Pancreas (tissue), 10 donors: ENCODE measurements at regions not wholly inside any gene's neighbourhood (a gene's known extent, or its start where the extent isn't known, plus 50 kb on each side); places are given as distances from the start of the nearest gene placed in this dataset.
A peak's percentile ranks its signal among the peaks of the same experiment; 100 is the strongest.

Source experiments
- ATAC-seq, 4 donors: fragments of 200-7000 bp; cut with Tn5 transposase; one replicate each; pipeline versions ENCODE4 v1.8.0 to v1.9.1; 2020; ENCODE audit warnings: mild to moderate bottlenecking in 4 of 4, moderate library complexity in 4 of 4
- DNase-seq, 6 donors: peaks; one replicate each; pipeline ENCODE4 v3.0.0-alpha.2; 2020
- FAIRE-seq: peaks from 2 replicates; lab custom pipeline; 2012; peaks lifted over from hg19 to GRCh38; lab: Jason Lieb, UNC
- H3K27ac ChIP-seq, 4 donors: fragments of 200-600 bp; sonication (generic); 1 replicate in 3 of 4; 2 replicates in 1 of 4; pipeline versions ENCODE4 v1.5.0 to v1.8.0; 2020
- H3K27me3 ChIP-seq, 4 donors: fragments of 200-600 bp; one replicate each; pipeline ENCODE4 v1.8.0; 2021
- H3K36me3 ChIP-seq, 3 donors: fragments of 200-600 bp; sonication (generic) in 1 of 3; one replicate each; pipeline versions ENCODE4 v1.5.0 to v1.8.0; 2020 to 2021
- H3K4me1 ChIP-seq, 3 donors: fragments of 200-600 bp; one replicate each; pipeline ENCODE4 v1.8.0; 2021
- H3K4me3 ChIP-seq, 4 donors: fragments of 200-600 bp; sonication (generic) in 2 of 4; one replicate each; pipeline versions ENCODE4 v1.5.0 to v1.8.0; 2020 to 2021
- H3K9me3 ChIP-seq, 4 donors: fragments of 200-600 bp; one replicate each; pipeline ENCODE4 v1.8.0; 2021
- CTCF ChIP-seq, 4 donors: fragments of 200-600 bp; sonication (generic) in 3 of 4; IDR thresholded peaks; one replicate each; pipeline versions ENCODE4 v1.5.0 to v1.8.0; 2021; ENCODE audit warnings: antibody characterized with exemption in 4 of 4
- WGBS, 2 donors: extraction: QIAGEN DNeasy Blood & Tissue Kit; methylation state at CpG; one replicate each; pipeline ENCODE4 v1.1.7; 2013; 5-methylcytosine and 5-hydroxymethylcytosine counted together
- intact Hi-C, 3 donors: fragments of 100-400 bp; cut with DNase I; formaldehyde crosslinking; loops; one replicate each; pipeline versions ENCODE4 v1.11.1 to v1.14.2; 2022
- donor health status: healthy with polysubstance abuse.
- donor health status: DM: no; HTN: no; CAD: no; lungs with moderate emphysema.
- donor health status: DM: no; HTN: no; CAD: no.
- donor health status: control.
- donor health status: control.
- donor health status: Bipolar disorder and iron deficiency.
- donor health status: DM: yes; HTN: yes; CAD: no.
- donor health status: DM: no; HTN: no; CAD: no.
- donor health status: DM: no; HTN: no; CAD: no.
- donor health status: DM: yes; HTN: yes; CAD: no.

- Histone ChIP-seq H3K27ac (no peak overlapping the region), H3K36me3 (no peaks in the 10 kb centered on the region), H3K9me3 (no peaks in the 10 kb centered on the region), H3K27me3 (no peaks in the 10 kb centered on the region), H3K4me1 (no peaks in the 10 kb centered on the region), H3K4me3 (no peak overlapping the region)
- ATAC-seq (no peak), FAIRE-seq (no peak), DNase-seq (peak in 1 of 6 donors; percentile 31)
- WGBS, 2 donors, result 71 to 83% methylated on average over 17 to 18 of the region's 18 CpGs
- no peak for TF ChIP-seq CTCF (IDR thresholded peaks at IDR 0.05)
- intact Hi-C loops, result no loop called here
Observed at GRCh38 chr22:49008682-49009235, 818.9 kb downstream of the BRD1 start.

GRCh38 chr22:49007013-49007653, 820.5 kb downstream of the BRD1 start:
- H3K4me3 ChIP-seq, result no peak overlapping the region
- intact Hi-C loops, result no loop called here
- no peak for TF ChIP-seq CTCF (IDR thresholded peaks at IDR 0.05)
- FAIRE-seq, result no peak
- no peaks in the 10 kb centered on the region for H3K36me3 ChIP-seq
- no peaks in the 10 kb centered on the region for H3K27me3 ChIP-seq
- no peak for DNase-seq
- H3K27ac ChIP-seq, result no peak overlapping the region
- 42 to 59% methylated on average over 12 of the region's 12 CpGs for WGBS, 2 donors
- no peak for ATAC-seq
- H3K4me1 ChIP-seq, result no peaks in the 10 kb centered on the region
- H3K9me3 ChIP-seq, result no peaks in the 10 kb centered on the region

- no peaks in the 10 kb centered on the region for H3K9me3 ChIP-seq
- H3K4me3 ChIP-seq, result no peak overlapping the region
- H3K36me3 ChIP-seq, result no peaks in the 10 kb centered on the region
- no peak for TF ChIP-seq CTCF (IDR thresholded peaks at IDR 0.05)
- no peaks in the 10 kb centered on the region for H3K4me1 ChIP-seq
- H3K27me3 ChIP-seq, result no peaks in the 10 kb centered on the region
- ATAC-seq (no peak), FAIRE-seq (no peak), DNase-seq (no peak)
- H3K27ac ChIP-seq, result no peak overlapping the region
- 50 to 66% methylated on average over 11 of the region's 11 CpGs for WGBS, 2 donors
- intact Hi-C loops, result no loop called here
Observed at GRCh38 chr22:49006207-49007012, 821.3 kb downstream of the BRD1 start.

- intact Hi-C loops, result no loop called here
- Histone ChIP-seq H3K9me3 (no peaks in the 10 kb centered on the region), H3K36me3 (no peaks in the 10 kb centered on the region), H3K27ac (no peak overlapping the region), H3K4me3 (no peak overlapping the region), H3K27me3 (no peaks in the 10 kb centered on the region), H3K4me1 (no peaks in the 10 kb centered on the region)
- ATAC-seq (no peak), DNase-seq (no peak), FAIRE-seq (no peak)
- 61 to 70% methylated on average over 7 of the region's 7 CpGs for WGBS, 2 donors
- no peak for TF ChIP-seq CTCF (IDR thresholded peaks at IDR 0.05)
Observed at GRCh38 chr22:49005557-49005956, 822.1 kb downstream of the BRD1 start.
